22Rv1 (cell line): ENCODE measurements at regions not wholly inside any gene's neighbourhood (a gene's known extent, or its start where the extent isn't known, plus 50 kb on each side); places are given as distances from the start of the nearest gene placed in this dataset.

ENCODE experiments used
- CTCF ChIP-seq: fragments of 450-650 bp; IDR thresholded peaks from 2 replicates; pipeline ENCODE4 v1.5.1; 2017; ENCODE audit warnings: mild to moderate bottlenecking
- ZFX ChIP-seq: fragments of 450-650 bp; IDR thresholded peaks from 2 replicates; pipeline ENCODE4 v1.6.1; 2017; ENCODE audit warnings: antibody characterized with exemption, borderline replicate concordance

- no peak for TF ChIP-seq CTCF
- TF ChIP-seq ZFX: no peak
Observed at GRCh38 chr14:54197369-54197768, 199.4 kb upstream of the CDKN3 start.
